DMS153 treated with DMSO at 0.1 percent for 48 hours (cell line): ENCODE measurements at regions not wholly inside any gene's neighbourhood (a gene's known extent, or its start where the extent isn't known, plus 50 kb on each side); places are given as distances from the start of the nearest gene placed in this dataset.
A peak's percentile ranks its signal among the peaks of the same experiment; 100 is the strongest.
"Not testable (repeated sequence)": the region's sequence is repeated elsewhere in the genome, so short reads cannot be mapped to it uniquely, and the experiment has no call there.

Experiments used
- DNase-seq: peaks from one replicate; lab custom pipeline; 2025; ENCODE audit not compliant: unreplicated experiment; lab: John Stamatoyannopoulos, UW

DNA sequence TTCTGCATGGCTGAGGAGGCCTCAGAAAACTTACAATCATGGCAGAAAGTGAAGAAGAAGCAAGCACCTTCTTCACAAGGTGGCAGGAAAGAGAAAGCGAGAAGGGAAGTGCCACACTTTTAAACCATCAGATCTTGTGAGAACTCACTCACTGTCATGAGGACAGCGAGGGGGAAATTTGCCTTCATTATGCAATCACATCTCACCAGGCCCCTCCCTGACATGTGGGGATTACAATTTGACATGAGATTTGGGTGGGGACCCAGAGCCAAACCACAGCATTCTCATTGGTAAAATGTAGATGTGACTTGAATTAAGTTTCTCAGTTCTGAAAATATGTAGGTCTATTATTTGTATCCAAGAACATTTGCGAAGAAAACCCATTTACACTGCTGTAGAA is 854.8 kb downstream of the EPHA4 start:
- DNase-seq: no peak

DNA sequence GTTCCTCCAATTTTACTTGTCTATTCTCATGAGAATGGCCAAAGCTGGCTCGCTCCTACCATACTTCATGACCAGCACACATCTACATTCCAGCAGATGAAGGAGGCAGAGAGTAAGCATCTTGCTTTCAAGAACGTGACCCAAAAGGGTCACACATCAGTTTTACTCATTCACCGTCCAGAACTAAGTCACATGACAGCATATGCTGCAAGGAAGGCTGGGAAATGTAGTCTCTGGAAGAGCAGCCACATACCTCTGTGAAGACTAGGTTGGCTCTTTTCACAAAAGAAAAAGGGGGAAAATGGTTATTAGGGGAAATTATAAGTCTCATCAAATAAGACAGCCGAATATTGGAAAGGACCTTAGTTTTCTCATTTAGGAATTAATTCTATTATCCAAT is 835.3 kb downstream of the EPHA4 start:
- no peak for DNase-seq

DNA sequence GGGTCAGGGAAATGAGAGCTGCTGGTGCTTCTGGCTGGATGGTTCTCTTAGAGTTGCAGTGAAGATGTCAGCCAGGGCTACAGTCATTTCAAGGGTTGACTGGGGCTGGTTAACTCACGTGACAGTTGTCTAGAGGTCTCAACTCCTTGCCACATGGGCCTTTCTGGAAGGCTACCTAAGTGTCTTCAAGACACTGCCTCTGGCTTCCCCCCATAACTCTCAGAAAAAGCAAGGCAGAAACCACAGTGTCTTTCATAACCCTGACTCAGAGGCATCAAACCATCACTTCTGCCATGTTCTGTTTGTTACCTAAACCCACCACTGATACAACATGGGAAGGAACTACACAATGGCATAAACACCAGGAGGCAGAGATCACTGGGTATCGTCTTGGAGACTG is 828.9 kb downstream of the EPHA4 start:
- DNase-seq: no peak

DNA sequence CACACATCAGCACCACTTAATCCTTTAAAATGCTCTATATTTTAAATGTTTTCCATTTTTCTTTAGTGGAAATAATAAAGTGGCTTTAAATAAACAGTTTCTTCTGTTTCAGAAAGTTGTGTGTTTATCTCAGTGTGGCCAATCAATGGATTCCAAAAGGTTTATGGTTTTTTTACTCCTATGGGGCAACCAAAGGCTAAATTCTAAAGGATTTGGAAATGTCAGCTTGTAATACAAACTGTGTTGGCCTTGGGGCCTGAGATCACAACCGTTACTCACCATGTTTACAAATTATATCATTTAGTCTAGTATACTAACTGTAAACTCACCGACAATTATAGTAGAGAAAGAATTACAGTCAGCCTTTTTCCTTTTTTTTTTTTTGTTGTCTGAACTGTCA is 827.2 kb downstream of the EPHA4 start:
- DNase-seq: no peak

DNA sequence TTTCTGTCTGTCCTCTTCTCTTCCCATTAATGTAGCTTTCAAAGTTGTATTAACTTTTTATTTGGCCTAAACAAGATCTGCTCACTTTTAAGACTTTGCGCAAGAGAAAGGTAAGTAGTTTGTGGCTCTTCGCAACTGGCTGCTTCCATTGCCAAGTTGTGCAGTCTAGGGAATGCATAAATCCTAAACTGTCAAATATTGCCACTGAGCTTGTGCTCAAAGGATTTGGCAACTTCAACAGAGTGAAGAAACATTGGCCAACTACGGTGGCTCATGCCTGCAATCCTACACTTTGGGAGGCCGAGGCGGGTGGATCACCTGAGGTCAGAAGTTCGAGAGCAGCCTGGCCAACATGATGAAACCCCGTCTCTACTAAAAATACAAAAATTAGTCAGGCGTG is 826.4 kb downstream of the EPHA4 start:
- no peak for DNase-seq

DNA sequence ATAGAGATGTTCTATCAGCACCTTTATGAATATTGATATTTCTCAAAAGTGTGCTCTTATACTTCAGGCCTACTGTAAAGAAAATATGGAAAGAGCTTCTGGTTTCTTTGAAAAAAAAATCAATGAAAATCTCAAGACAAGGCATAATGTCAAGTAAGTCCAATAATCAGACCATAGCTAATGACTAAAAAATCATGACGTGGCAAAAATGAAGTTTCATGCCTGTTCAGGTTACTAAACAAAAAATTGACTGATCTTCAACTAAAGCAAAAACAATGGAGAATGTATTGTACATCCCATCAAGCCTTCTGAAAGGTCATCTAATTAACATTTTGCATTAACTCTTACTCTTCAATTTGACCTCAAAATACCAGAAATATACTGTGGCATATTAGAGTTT is 824.4 kb downstream of the EPHA4 start:
- DNase-seq: no peak

DNA sequence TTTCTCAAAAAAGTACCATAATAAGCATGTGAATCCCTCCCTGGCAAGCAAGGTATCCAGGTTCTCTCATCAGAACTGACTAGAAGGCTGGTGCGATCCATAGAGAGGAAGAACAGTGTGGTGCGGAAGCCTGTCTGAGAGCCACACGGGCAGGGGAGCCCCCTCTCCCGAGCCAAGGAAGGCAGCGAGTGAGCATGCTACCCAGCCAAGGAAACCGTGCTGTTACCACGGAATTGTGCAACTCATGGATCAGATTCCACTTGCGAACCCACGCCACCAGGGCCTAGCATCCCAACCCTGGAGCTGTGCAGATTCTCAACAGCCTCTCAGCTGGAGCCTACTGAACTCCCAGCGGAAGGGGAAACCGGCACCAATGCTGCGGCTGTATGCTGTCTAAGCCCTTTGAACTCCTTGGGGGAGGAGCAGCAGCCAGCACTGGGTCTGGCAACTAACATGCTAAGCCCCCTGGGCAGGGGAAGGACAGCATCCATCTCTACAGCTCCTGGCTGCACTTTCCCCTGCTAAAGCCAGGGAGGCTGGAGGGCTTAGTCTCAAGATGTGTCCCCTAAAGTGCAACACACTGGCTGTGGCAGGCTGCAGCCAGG is 823.1 kb downstream of the EPHA4 start:
- no peak for DNase-seq

DNA sequence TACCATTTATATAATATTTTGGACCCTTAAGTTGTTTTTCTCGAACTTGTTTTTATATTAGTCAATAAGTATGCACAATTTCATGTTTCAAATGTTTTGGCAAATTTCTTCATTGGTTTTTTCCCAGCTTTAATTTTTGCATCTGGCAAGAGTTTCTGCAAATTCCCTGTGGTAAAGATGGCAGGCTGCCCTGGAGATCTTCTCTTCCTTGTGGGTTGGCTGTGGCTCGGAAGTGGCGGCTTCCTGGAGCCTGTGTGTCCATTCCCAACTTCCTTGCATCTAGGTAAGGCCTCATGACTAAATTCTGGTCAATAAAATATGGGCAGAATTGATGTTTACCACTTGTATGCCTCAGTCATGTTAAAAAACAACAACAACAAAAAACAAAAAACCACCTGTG is 818.6 kb downstream of the EPHA4 start:
- no peak for DNase-seq

DNA sequence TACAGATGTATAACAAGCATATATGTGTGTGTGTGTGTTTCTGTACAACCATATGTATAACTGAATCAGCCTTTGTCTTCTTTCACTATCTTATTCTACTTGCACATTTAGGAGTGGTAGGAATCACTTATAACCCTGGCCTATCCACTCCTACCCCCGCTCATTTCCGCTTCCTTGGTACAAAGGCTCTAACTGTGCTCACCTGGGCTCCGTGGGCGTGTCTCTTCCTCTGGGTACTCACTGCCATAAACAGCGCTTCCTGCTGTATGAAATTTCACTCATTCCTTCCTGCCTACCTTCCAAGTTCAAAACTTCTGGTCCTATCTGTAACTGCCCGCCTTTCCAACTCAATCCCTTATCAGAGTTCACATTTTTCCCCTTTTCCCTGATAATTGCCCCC is 815.5 kb downstream of the EPHA4 start:
- DNase-seq: no peak

DNA sequence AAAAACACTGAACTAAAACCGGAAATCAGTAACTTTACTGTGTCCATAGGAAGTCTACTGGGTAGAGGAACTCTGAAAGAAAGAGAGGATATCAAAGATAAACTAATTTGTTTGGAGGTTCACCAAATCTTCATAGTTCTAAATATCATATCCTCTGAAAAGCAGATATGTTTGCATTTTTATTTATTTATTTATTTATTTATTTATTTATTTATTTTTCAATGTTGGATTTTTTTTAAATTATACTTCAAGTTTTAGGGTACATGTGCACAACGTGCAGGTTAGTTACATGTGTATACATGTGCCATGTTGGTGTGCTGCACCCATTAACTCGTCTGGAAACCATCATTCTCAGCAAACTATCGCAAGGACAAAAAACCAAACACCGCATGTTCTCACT is 813.7 kb downstream of the EPHA4 start:
- DNase-seq: not testable (repeated sequence)

DNA sequence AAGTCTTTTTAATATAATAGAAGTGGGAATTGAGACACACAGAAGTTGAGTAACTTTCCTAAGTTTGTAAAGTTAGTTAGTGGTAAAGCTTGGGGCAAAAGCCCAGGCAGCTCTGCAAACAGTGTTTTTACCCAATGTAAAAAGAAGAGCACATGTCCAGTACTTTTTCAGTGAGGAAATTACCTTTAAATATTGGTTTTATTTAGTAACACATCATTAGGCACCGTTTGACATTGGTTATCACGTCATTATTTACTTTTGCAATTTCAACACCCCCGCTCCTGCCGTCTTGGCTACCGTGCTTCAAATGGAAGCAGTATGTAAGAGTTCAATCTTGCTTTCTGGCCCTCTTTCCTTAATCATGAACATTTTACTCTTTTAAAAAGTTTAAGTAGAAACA is 807.9 kb downstream of the EPHA4 start:
- no peak for DNase-seq

DNA sequence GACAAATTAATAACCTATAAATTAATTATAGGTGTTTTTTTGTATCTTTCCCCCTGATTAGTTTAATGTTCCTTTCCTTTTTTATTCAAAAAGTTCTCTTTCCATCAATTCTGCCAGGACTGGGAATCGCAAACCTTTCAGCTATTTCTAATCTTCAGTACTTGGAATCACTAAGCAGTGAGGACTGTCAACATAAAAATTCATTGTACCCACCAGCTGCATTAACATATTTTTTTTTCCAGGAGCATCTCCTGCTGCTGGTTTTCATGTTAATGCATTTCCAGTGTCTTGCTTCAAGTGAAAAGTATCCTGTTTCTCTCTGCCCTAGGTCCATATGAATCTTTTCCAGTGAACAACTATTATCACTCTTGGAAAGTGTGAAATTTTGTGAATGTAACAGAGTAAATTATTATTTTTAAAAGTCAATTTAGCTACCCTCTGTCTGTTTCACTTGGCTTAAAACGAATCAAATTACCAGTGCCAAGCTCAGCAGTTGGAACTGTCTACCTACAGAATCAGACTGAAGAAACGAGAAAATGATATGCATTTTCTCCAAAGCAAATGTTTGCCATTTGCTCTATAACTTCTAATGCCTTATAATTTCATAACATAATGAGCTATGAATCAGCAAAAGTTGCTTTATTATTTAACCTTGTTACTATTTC is 804.4 kb downstream of the EPHA4 start:
- no peak for DNase-seq

DNA sequence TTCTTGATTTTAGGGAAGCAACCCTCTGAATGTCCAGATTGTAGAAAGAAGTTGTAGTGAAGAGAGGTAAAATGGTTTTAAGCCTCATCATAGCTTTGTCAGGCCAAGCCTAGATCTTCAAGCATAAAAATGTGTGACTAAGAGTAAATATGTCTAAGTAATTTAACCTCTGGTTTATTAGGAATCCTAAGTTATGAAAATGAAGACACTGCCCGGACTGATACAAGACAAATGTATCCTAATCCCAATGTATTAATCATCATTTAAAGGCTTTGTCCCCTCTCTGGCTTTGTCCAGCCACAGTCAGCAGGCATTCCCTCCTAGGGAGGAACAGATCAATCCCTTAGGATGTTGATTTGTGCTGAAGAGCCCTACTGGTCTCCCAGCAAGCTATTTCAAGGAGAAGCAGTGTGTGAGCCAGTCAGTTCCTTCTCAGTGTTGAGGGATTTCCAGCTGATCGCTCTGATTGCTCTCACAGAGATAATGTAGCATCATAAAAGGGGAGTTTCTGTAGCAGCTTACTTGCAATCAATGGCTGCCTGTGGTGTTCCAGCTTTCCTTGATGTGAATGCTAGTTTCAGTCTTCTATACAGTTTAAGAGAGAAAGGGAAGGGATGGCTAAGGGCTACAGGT is 796.1 kb downstream of the EPHA4 start:
- DNase-seq: no peak

DNA sequence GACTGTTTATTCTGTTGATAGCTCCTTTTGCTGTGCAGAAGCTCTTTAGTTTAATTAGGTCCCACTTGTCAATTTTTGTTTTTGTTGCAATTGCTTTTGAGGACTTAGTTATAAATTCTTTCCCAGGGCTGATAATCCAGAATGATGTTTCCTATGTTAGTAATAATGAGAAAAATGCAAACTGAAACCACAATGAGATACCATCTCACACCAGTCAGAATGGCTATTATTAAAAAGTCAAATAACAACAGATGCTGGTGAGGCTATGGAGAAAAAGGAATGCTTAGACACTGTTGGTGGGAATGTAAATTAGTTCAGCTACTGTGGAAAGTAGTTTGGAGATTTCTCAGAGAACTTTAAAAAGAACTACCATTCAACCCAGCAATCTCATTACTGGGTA is 793.0 kb downstream of the EPHA4 start:
- DNase-seq: not testable (repeated sequence)

DNA sequence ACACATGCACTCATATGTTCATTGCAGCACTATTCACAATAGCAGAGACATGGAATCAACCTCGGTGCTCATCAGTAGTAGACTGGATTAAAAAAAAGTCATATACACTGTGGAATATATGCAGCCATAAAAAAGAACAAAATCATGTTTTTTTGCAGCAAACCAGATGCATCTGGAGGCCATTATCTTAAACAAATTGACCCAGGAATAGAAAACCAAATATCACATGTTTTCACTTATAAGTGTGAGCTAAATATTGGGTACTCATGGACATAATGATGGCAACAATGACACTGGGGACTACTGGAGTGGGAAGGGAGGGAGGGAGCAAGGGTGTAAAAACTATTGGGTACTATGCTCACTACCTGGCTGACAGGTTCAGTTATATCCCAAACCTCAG is 792.6 kb downstream of the EPHA4 start:
- no peak for DNase-seq

DNA sequence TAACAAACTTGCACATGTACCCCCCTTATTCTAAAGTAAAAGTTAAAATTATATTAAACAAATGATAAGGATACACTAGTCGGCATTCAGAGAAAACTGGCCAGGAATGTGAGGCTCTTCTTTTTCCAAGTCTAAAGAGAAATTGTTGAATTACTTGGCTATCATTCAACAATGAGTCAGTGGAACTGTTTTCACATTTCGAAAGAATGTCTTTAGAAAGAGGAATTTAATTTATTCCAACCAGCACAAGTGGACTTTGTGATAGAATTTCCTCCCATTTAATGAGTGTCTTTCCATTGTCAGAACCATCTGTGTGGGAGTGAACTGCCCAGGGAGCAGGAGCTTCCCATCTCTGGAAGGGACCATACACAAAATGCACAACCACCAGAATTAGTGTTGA is 792.2 kb downstream of the EPHA4 start:
- DNase-seq: no peak

DNA sequence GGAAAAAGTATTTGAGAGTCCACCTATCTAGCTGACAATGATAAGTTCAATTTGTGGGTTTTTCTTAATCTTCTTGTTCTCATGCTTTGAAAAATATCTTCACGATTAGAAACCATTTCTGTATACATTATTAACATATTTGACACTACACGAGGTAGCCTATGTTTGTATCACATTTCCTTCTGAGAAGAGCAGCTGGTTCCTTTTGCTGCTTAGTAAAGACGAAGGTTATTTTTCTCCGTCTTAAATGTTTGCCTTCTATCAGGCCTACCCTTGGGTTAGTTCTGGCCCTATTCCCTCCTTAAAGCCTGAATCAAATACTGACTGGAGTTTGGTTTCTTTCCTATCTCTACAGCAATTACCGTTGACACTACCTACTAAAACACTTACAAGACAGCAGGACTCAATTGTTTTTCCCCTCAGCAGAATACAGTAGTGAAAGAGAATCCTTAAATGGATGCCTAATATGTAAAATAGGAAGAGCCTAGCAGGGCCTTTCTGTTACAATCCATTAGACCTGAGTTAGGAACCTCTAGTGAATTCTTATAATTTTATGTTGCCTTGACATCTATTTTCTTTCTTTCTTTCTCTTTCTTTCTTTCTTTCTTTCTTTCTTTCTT is 790.4 kb downstream of the EPHA4 start:
- DNase-seq: no peak

DNA sequence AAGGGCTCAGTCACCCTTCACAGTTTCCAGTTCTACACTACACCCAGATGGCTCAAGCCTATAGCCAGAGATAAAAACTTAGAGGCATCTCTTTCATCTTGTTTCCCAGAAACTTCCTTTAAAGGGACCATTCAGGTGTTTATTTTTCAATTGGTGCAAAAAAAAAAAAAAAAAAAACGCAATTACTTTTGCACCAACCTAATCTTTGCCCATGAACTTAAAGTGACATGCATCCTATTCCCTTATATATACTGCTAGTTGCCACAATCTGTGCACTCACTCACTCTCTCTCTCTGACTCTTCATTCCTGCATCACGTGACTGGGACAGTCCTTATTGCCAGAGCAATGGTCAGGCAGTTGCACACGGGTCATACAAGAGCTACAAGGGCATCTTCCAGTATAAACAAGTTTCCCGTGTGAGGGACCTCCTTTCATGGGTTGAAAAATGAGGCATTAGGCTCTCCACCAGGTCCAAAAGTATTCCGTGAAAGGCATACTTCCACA is 789.4 kb downstream of the EPHA4 start:
- no peak for DNase-seq

DNA sequence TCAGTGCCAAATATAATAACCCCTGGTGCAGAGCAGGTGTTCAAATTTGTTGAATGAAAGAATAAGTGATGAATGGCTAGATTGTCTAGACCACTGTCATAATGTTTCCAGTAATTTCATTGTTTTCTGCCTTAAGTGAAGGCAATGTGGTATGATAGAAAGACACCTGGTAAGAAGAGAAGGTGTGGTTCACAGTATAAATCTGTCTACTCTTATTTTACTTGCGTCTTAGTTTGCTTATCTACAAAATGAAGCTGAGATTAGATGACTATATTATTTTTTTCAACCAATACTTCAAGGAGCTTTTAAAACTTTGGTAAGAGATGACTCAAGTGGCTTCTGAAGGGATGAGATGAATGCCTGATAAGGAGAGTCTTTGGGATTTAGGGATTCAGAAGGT is 788.4 kb downstream of the EPHA4 start:
- DNase-seq: no peak

DNA sequence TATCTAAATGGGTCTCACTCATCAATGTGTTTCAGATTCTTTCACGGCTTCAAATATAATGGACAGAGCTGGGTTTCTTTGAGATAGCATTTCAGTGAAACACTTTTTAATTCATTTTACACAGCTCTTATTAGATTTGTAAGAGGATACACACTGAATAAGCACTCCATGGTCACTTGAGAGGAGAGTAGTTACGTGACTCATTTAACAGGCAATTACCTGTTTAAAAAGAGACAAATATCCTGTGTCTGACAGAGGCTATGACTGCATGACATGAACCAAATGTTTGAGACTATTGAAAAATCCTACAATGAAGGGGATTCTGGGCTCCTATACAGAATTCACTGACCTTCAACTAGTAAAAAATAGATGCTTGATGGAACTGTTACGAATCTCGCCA is 786.9 kb downstream of the EPHA4 start:
- DNase-seq: peak; percentile 50

DNA sequence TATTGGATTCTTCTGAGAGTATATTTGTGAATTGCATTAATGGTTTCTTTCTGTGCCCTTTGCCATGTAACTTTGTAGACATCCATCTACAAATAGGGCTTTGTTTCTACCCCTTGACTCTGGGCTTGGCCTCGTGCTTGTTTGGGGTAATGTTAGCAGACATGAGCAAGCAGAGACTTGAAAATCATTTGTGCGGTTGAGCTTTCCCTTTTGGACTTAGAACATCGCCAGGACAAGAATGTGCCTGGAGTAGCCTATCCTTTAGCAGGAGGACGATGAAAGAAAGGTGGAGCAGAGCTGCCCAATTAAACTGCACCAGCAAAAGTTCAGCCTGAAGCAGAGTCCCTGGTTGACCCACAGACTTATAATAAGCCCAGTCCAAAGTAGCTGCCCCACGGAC is 785.9 kb downstream of the EPHA4 start:
- DNase-seq: no peak

DNA sequence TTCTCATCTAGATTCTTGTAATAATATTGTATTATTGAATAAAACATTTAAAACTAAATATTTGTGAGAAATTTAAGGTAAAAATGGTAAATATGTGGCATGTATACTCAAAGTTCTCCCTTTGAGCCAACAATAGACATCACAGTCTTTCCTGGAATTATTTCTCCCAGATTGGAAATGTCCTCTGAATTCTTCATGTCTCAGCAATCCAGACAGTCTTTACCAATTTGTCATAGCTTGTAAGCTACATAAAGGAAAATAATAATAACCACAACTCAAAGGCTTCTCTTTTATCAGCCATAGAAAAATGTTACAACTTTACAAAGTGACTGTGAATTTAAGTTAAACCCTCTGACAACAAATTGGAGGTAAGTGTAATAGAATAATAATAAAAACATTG is 784.9 kb downstream of the EPHA4 start:
- DNase-seq: no peak
